ENCODE measurements at regions not wholly inside any gene's neighbourhood (a gene's known extent, or its start where the extent isn't known, plus 50 kb on each side); places are given as distances from the start of the nearest gene placed in this dataset.

DNA sequence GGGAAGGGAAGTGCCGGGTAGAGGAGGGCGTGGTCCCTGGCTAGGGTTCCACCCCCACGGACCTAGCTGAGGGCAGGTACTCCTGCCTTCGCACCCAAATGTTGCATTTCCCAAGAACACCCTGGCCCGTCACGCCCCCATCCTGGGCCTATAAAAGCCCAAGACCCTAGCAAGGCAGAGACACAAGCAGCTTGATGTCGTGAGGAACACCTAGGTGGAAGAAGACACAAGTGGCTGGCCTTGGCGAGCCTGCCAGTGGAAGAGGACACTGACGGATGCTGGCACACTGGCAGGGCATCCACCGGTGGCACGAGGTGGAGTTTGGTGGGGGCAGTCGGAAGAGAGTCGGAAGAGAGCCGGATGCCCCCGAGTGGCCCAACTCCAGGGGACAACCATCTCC lies 244.8 kb upstream of the CTSO start:
- DNase-seq: no peak

DNA sequence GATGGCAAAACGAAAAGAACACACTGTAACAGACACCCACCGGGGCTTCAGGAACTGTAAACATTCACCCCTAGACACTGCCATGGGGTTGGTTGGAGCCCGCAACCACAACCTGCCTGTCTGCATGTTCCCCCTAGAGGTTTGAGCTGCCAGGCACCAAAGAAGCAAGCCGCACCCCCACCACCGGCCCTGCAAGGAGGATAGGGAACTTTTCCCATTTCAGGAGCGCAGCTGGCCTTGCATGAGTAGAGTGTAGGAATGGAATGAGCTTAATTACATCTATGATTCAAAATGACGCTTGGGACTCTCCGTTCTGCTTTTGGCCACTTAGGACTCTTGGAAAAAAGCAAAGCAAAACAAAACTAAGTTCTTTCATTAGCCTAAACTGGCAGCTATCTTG lies 243.6 kb upstream of the CTSO start:
- DNase-seq: no peak

DNA sequence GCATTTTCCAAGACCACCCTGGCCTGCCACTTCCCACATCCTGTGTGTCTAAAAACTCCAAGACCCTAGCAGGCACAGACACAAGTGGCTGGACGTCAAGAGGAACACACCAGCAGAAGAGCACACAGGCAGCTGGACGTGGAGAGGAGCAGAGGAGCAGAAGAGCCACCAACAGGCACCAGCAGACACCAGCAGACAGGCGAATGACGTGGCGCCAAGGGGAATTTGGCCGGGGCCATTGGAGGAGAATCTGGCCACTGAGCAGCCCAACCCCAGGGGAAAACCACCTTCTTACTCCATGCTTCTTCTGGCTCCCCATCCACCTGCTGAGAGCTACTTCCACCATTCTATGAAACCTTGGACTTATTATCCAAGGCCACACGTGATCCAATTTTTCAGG lies 243.1 kb upstream of the CTSO start:
- DNase-seq: no peak

DNA sequence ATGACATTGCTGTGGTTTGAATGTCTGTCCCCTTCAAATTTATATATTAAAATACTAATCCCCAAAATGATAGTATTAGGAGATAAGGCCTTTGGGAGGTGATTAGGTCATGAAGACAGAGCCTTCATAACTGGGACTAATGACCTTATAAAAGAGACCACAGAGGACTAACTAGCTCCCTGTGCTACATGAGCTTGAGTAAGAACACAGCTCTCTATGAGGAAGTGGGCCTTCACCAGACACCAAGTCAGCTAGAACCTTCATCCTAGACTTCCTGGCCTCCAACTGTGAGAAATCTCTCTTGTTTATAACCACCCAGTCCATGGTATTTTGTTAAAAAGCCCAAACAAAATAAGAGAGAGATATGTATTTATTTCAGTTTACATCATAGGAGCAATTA lies 242.2 kb upstream of the CTSO start:
- DNase-seq: no peak

- no peak for DNase-seq
Measured at GRCh38 chr4:156194896-156195295, 241.2 kb upstream of the CTSO start.

- DNase-seq: peak; percentile 23
Measured at GRCh38 chr4:156193800-156194199, 240.1 kb upstream of the CTSO start.

DNA sequence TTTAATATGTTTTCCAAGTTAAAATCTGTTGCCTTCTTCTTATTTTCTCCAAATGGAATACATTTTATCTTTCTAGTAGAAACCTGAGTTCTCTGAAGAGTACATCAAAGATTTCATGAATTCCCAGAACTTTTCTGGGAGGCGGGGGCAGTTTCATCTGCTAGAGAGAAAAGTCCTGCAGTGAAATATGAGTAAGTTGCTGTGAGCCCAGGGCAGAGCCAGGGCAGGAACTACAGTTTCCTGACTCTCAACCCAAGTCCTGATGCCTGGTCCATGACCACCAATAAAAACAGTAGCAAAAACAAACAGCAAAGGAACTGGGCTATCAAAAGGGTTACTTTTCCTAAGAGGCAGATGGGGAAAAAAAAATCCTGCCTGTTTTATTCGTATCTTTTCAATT lies 239.4 kb upstream of the CTSO start:
- DNase-seq: no peak

GRCh38 chr4:156192033-156192432 lies 238.4 kb upstream of the CTSO start:
- no peak for DNase-seq

GRCh38 chr4:156191044-156191781 lies 237.5 kb upstream of the CTSO start:
- DNase-seq: no peak

DNA sequence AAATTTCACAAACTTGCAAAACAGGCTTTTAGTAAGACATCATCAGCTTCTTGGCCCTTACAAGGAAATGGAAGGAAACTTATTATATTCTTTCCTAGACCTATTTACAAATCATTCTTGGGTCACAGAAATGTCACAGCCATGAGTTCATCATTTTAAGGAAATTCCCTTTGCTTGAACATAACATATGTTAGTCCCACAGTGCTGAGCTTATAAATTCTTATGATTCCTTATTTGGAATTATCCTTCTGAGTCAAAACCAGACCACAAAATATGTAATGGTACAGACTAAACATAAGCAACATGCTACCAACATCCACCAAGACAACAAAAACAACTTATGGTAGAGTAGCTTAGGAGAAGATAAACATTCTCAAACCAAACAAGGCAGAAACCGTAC lies 236.9 kb upstream of the CTSO start:
- no peak for DNase-seq

GRCh38 chr4:156188596-156188995 lies 234.9 kb upstream of the CTSO start:
- no peak for DNase-seq

GRCh38 chr4:156186111-156186510 lies 232.4 kb upstream of the CTSO start:
- DNase-seq: no peak

DNA sequence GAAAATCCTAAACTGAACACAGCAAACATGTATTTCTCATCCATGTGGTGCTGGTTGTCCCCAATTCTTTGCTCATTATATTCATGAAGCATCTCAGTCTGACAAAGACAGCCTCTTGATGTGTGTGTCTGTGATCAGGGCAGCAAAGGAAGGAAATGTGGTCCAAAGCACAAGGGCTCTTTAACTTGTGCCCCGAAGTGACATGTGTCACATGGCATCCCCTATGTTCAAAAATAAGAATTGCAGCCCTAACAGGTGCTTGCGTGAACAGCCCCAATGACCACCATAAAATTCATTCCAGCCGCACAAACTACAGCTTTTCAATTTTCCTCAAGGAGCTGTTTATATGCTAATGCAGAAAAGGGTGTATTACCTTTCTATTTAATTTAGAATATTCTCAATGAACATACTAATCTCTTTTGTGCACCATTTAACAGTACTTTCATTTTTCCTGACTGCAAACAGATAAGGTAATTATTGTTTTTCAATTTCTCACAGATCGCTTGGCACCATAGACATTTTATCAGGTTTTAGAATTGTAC lies 231.9 kb upstream of the CTSO start:
- no peak for DNase-seq

DNA sequence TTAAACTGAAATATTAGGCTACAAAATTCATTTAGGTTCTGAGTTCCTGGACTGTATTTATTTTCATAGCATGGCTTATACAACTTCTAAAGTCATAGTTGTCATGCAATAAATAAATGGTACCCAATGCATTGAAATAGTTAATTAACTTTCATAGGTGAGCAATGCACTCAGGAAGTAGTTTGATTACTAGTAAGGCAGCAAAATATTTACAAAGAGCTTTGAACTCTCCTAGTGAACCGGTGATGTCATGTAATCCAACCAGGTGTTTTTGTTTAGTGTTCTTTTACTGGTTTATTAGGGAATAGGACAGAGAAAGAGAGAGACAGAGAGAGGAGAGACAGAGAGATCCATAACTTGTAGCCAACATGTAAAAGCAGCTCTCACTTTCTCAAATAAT lies 228.6 kb upstream of the CTSO start:
- DNase-seq: no peak

DNA sequence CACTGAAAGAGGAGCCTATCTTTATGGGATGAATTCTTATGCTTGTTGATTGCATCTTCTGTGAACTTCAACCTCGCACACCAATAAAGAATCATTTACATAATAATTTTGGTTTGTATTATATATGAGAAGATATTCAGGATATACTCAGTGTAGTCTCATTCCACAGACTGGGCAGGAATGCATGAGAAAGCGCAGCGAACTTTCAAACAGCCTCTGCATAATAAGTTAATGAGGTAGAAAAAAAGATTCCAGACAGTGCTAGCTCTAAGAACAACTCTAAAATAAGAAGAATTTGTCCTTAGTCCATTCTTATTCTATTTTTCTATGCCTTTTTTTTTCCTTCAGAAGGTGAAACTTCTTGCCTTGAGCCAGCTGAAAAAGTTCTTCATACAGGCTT lies 224.3 kb upstream of the CTSO start:
- no peak for DNase-seq

- DNase-seq: no peak
Measured at GRCh38 chr4:156176896-156177295, 223.2 kb upstream of the CTSO start.

DNA sequence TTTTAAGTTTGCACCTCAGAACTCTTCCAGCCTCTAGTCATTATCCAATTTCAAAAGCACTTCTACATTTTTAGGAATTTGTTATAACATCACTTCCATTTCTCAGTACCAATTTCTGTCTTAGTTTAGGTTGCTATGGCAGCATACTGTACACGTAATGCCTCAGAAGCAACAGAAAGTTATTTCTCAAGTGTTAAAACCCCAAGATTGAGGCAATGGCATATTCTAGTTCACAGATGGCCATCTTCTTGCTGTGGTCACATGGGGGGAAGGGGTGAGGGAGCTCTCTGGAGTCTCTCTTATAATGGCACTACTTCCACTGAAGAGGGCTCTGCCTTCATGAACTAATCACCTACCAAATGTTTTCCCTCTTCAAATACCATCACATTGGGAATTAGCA lies 220.3 kb upstream of the CTSO start:
- no peak for DNase-seq

DNA sequence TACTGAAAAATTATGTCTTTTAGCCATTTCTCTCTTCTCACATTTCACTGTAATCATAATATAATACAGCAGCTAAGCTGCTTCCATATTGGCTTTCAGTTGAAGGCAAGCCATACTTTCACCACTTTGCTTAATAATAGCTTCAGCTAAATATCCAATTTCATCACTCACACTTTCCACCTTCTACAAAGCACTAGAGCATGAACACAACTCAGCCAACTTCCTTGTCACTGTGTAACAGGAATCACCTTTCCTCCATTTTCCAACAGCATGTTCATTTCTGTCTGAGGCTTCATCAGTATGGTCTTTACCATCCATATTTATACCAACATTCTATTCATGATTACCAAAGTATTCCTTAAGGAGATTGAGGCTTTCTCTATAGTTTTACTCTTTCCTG lies 219.8 kb upstream of the CTSO start:
- DNase-seq: no peak

GRCh38 chr4:156169861-156170260 lies 216.2 kb upstream of the CTSO start:
- DNase-seq: no peak

- no peak for DNase-seq
Measured at GRCh38 chr4:156169011-156169410, 215.3 kb upstream of the CTSO start.

DNA sequence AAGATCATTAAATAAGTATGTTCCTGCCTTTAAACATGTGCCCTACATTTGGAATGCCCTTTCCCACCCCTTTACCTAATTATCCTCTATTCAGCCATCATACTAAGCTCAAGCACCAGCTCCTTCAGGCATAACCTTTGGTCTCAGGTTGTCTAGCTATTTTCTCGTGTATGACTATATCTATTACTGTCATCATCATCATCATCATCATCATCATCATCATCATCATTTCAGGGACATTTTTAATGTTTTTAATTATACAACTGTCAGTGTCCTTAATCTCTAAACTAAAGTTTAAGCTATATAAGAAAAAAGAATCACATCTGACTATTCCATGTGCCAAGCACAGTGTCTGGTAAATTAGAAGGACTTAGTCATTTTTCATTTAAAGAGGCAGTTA lies 214.6 kb upstream of the CTSO start:
- no peak for DNase-seq

- no peak for DNase-seq
Measured at GRCh38 chr4:156158747-156159146, 205.1 kb upstream of the CTSO start.

- no peak for DNase-seq
Measured at GRCh38 chr4:156154978-156155377, 201.3 kb upstream of the CTSO start.

DNA sequence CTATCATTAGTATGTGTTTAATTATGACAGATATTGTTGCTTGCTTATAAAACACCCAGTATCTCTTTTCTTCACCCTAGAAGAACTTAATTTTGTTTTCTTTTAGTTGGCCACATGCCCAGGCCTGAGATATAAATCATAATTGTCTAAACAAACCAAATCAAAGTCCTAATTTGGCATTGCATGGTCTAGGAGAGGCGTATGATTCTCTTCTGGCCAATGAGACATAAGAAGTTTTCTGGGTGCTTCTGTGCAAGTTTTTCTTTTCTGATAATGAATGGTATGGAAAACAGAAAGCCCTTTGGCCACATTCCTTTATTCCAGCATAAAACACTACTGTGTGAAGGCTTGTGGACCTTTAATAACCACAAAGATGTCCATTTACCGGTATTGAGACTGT lies 192.9 kb upstream of the CTSO start:
- no peak for DNase-seq

DNA sequence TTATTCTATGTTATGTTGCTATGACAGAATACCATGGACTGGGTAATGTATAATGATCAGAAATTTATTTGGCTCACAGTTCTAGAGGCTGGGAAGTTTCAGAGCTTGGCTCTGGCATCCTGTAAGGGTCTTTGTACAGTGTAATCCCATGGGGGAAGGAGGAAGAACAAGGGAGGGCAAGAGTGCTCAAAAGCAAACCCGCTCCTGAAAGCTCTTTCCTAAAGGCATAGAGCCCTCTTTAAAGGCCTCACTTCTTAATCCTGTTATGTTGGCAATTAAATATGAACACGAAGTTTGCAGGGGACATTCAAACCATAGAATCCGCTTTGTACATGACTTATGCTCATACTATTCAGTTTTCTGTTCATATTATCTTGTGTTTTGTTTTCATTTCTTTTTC lies 191.3 kb upstream of the CTSO start:
- no peak for DNase-seq

Data from NCI-H524 treated with DMSO at 0.1 percent for 48 hours (cell line).